C4-2B (cell line): ENCODE measurements at regions not wholly inside any gene's neighbourhood (a gene's known extent, or its start where the extent isn't known, plus 50 kb on each side); places are given as distances from the start of the nearest gene placed in this dataset.

ENCODE experiments used
- H3K27ac ChIP-seq: fragments of 450-650 bp; 2 replicates; pipeline ENCODE4 v1.5.1; 2017
- CTCF ChIP-seq: fragments of 450-650 bp; conservative IDR thresholded peaks from 2 replicates; pipeline ENCODE4 v1.5.1; 2017; ENCODE audit warnings: mild to moderate bottlenecking
- ZFX ChIP-seq: fragments of 450-650 bp; IDR thresholded peaks from 2 replicates; pipeline ENCODE4 v1.6.1; 2017

DNA sequence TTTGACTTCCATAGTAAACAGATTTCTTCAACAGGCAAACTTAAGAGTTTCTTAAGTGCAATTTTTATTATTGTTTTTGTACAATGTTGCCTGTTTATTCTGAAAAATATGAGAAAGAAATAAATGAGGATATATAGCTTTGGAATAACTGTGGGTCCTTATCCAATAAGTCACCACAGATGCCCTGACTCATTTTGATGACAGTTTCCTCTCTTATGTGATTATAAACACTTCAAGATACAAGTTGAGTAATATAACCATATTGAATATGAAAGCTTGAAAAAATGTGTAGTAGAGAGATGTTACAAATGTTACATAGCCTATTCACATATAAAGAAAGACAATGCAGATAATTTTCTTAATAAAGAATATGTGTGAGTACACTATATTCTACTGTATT is 931.6 kb downstream of the RAPGEF2 start:
- no peak overlapping the region for H3K27ac ChIP-seq
- no peak for TF ChIP-seq CTCF
- TF ChIP-seq ZFX: no peak

DNA sequence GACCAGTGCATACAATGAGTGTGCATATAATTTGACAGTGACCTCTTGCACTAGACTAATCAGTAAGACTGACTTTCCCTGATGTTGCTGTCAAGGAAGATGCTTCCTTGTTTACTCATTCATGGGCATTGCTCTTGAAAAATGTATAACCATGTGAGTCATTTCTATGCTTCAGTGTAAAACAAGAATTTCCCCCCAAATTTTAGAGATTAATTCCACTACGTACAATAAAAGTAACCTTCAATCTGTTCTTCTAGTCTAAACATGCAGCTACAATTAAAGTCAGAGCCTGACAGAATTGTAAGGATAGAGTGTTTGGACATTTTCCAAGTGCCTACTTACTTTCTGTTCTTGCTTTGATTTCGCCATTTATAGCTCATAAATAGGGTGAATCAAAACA is 935.7 kb downstream of the RAPGEF2 start:
- no peak overlapping the region for H3K27ac ChIP-seq
- TF ChIP-seq CTCF (no peak), ZFX (no peak)

DNA sequence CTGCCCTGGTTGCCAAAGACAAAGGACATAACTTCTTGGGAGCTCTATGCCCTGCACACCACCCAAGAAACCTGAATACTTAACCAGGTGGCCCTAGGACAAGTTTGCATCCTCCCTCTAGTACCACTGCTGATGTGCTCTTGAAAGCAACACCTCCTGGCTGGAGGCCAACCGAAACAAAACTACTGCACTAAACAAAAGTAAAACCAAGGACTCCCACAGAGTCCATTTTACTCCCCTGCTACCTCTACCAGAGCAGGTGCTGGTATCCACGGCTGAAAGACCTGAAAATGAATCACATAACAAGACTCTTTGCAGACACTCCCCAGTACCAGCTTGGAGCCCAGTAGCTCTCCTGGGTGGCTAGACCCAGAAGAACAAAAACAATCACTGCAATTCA is 941.8 kb downstream of the RAPGEF2 start:
- TF ChIP-seq ZFX: no peak
- no peak for TF ChIP-seq CTCF

GRCh38 chr4:160082432-160083207 is 979.7 kb downstream of the RAPGEF2 start:
- no peak overlapping the region for H3K27ac ChIP-seq
- no peak for TF ChIP-seq CTCF
- no peak for TF ChIP-seq ZFX

More for the DNA sequence above, 941.8 kb downstream of the RAPGEF2 start:
- H3K27ac ChIP-seq: no peak overlapping the region

- H3K27ac ChIP-seq: no peak overlapping the region
- TF ChIP-seq CTCF (no peak), ZFX (no peak)
These were observed 988.8 kb downstream of the RAPGEF2 start for GRCh38 chr4:160091631-160092030.

- TF ChIP-seq ZFX: no peak
- no peak for TF ChIP-seq CTCF
- no peak overlapping the region for H3K27ac ChIP-seq
These were observed 997.4 kb downstream of the RAPGEF2 start for GRCh38 chr4:160100316-160100715.

- no peak overlapping the region for H3K27ac ChIP-seq
- TF ChIP-seq CTCF: no peak
- no peak for TF ChIP-seq ZFX
These were observed 1008.0 kb downstream of the RAPGEF2 start for GRCh38 chr4:160110891-160111290.
